Osteoblast (primary cell): ENCODE measurements at regions not wholly inside any gene's neighbourhood (a gene's known extent, or its start where the extent isn't known, plus 50 kb on each side); places are given as distances from the start of the nearest gene placed in this dataset.
A peak's percentile ranks its signal among the peaks of the same experiment; 100 is the strongest.

ENCODE experiments used
- DNase-seq: peaks from one replicate; pipeline ENCODE4 v3.0.0; 2011; ENCODE audit warnings: low spot score, mixed read lengths; ENCODE audit not compliant: insufficient read length; ENCODE audit errors: missing footprints
- H2AFZ ChIP-seq: 2 replicates; pipeline ENCODE4 v1.6.0; 2011; ENCODE audit warnings: mild to moderate bottlenecking, low read length
- H3K27ac ChIP-seq: 2 replicates; pipeline ENCODE4 v1.5.1; 2011; ENCODE audit warnings: mild to moderate bottlenecking, low read depth, low read length, moderate library complexity
- H3K27me3 ChIP-seq: 2 replicates; pipeline ENCODE4 v1.6.0; 2012; ENCODE audit warnings: mild to moderate bottlenecking, control low read depth, inconsistent platforms, low read length, moderate library complexity; ENCODE audit not compliant: insufficient read depth
- H3K36me3 ChIP-seq: 2 replicates; pipeline ENCODE4 v1.5.1; 2011; ENCODE audit warnings: mild to moderate bottlenecking, low read length, control low read depth, moderate library complexity; ENCODE audit not compliant: insufficient read depth
- H3K4me1 ChIP-seq: 2 replicates; pipeline ENCODE4 v1.5.1; 2011; ENCODE audit warnings: mild to moderate bottlenecking, low read length, control low read depth, moderate library complexity; ENCODE audit not compliant: insufficient read depth
- H3K4me2 ChIP-seq: 2 replicates; pipeline ENCODE4 v1.6.0; 2011; ENCODE audit warnings: mild to moderate bottlenecking, low read length; ENCODE audit not compliant: insufficient read depth
- H3K4me3 ChIP-seq: fragments of 200-600 bp; sonication (generic); 3 replicates; pipeline ENCODE4 v1.5.1; 2012; ENCODE audit warnings: mild to moderate bottlenecking, low read length, inconsistent platforms; ENCODE audit not compliant: insufficient read depth
- H3K79me2 ChIP-seq: 2 replicates; pipeline ENCODE4 v1.6.0; 2012; ENCODE audit warnings: mild to moderate bottlenecking, low read length, control low read depth, inconsistent platforms; ENCODE audit not compliant: insufficient read depth
- H3K9me3 ChIP-seq: 2 replicates; pipeline ENCODE4 v1.5.1; 2011; ENCODE audit warnings: low read depth, low read length, control low read depth
- H4K20me1 ChIP-seq: 2 replicates; pipeline ENCODE4 v1.6.0; 2012; ENCODE audit warnings: mild to moderate bottlenecking, low read length, control low read depth; ENCODE audit not compliant: insufficient read depth
- TF ChIP-seq, protein P1 (sequence below): IDR thresholded peaks from 2 replicates; pipeline ENCODE4 v1.5.1; 2011; ENCODE audit warnings: mild to moderate bottlenecking, low read depth, low read length, moderate library complexity; ENCODE audit errors: extremely low read depth

DNA sequence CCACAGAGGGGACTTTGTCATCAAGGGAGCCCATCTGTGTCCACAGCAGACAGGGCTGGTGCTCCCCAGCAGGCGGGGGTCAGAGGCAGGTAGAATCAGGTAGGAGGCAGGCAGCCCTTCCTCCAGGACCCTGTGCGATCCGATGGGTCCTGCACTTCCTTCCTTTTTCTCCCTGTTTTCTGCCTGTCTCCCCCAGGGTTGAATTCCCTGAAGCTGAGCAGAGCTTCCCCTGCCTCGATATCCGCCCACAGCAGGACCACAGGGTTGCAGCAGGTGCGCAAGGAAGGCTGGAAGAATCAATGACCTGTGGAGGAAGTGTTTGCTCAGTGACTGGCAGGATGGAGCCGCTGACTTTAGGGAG, 69.2 kb downstream of the MRPL36 start:
- Histone ChIP-seq H3K27ac (no peak overlapping the region), H3K9me3 (no peaks in the 10 kb centered on the region), H3K27me3 (no peaks in the 10 kb centered on the region), H3K4me1 (no peaks in the 10 kb centered on the region), H3K4me2 (no peak overlapping the region), H4K20me1 (no peaks in the 10 kb centered on the region), H3K4me3 (no peak overlapping the region), H2AFZ (no peak overlapping the region), H3K79me2 (no peaks in the 10 kb centered on the region), H3K36me3 (no peaks in the 10 kb centered on the region)
- TF ChIP-seq, protein P1, sequence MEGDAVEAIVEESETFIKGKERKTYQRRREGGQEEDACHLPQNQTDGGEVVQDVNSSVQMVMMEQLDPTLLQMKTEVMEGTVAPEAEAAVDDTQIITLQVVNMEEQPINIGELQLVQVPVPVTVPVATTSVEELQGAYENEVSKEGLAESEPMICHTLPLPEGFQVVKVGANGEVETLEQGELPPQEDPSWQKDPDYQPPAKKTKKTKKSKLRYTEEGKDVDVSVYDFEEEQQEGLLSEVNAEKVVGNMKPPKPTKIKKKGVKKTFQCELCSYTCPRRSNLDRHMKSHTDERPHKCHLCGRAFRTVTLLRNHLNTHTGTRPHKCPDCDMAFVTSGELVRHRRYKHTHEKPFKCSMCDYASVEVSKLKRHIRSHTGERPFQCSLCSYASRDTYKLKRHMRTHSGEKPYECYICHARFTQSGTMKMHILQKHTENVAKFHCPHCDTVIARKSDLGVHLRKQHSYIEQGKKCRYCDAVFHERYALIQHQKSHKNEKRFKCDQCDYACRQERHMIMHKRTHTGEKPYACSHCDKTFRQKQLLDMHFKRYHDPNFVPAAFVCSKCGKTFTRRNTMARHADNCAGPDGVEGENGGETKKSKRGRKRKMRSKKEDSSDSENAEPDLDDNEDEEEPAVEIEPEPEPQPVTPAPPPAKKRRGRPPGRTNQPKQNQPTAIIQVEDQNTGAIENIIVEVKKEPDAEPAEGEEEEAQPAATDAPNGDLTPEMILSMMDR = no peak
- DNase-seq = peak; percentile 8

DNA sequence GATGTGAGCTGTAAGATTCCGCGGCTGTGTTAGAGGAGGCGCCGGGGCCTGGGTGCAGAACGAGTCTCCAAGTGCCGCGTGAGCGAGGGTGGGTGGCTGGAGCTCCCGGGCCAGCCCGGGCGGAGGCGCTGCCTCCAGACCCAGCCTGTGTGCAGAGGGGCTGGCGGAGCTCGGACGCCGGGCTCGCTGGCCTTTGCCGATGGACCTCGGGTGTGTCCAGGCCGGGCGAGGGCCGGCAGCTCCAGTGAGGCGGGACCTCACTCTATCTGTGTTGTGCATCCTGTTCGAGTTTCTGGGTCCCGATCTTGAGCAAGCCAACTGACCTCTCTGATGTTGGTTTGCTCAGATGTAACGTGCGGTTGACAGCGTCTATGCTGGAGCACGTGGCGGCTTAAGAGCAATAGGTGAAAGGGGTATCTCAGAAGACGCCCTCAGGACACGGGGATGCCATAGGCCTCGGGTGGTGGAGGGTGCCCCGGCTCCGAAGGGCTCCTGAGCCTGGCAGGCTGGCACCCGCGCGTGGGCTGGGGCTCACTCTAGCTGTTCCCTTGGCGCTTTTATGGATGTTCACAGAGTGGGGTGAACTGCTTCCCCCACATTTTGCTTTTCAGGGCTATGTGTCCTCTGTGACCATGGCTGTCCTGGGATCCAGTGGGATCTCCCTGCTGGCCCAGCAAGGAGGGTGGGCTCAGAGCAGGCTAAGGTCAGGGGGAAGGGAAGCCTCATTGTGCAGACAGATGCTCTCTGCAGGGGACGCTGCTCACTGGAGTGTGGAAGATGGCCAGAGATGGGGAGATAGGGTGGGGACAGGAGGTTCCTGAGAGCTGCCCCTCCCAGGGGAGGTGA, 69.8 kb downstream of the MRPL36 start:
- no peaks in the 10 kb centered on the region for H4K20me1 ChIP-seq
- H3K79me2 ChIP-seq = no peaks in the 10 kb centered on the region
- TF ChIP-seq, protein P1 = no peak
- DNase-seq = peak; percentile 43
- H3K4me1 ChIP-seq = no peaks in the 10 kb centered on the region
- H3K27ac ChIP-seq = no peak overlapping the region
- no peaks in the 10 kb centered on the region for H3K36me3 ChIP-seq
- no peak overlapping the region for H2AFZ ChIP-seq
- H3K27me3 ChIP-seq = no peaks in the 10 kb centered on the region
- no peak overlapping the region for H3K4me3 ChIP-seq
- no peak overlapping the region for H3K4me2 ChIP-seq
- H3K9me3 ChIP-seq = no peaks in the 10 kb centered on the region

DNA sequence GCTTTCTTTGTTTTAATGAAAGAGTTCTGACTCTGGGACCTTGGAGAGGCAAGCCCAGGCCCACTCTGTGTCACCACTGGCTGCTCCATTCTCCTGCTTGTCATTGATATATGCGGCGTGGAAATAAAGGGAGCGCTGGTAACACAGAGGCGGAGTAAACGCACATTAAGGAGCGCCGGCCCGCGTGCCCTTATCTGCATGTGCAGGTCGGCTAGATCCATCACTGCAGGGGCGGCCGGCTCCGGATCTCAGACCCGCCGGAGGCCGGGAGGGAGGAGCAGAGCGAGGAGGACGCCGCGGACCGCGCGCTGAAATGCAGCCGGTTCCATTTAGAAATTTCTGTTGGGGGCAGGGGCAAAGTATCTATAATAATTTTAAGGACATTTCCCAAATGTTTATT, 70.8 kb downstream of the MRPL36 start:
- Histone ChIP-seq H2AFZ (no peak overlapping the region), H3K9me3 (no peaks in the 10 kb centered on the region), H3K4me1 (no peaks in the 10 kb centered on the region), H3K27ac (no peak overlapping the region), H4K20me1 (no peaks in the 10 kb centered on the region), H3K4me3 (no peak overlapping the region), H3K36me3 (no peaks in the 10 kb centered on the region), H3K27me3 (no peaks in the 10 kb centered on the region), H3K79me2 (no peaks in the 10 kb centered on the region), H3K4me2 (no peak overlapping the region)
- TF ChIP-seq, protein P1 = no peak
- DNase-seq = peak; percentile 26

DNA sequence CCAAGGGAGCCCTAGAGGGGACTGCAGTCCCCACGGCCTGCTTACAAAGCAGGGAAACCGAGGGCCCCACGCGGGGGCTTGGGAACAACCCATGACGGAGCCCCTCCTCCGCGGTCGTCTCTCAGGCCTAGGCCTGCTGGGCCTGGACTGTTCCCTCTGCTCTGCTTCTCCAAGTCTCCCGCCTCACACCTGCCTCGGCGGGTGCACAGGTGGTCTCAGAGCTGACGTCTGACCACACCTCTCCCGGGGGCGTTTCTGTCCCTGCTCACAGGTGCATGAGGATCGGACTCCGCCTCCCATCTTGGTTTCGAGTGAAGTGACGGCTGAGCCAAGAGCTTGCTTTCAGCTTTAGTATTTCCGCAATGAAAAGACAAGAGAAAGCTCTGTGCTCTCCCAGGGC, 72.1 kb downstream of the MRPL36 start:
- Histone ChIP-seq H3K4me2 (no peak overlapping the region), H3K4me1 (no peaks in the 10 kb centered on the region), H3K36me3 (no peaks in the 10 kb centered on the region), H4K20me1 (no peaks in the 10 kb centered on the region), H3K9me3 (no peaks in the 10 kb centered on the region), H3K27me3 (no peaks in the 10 kb centered on the region), H3K79me2 (no peaks in the 10 kb centered on the region), H3K4me3 (no peak overlapping the region), H2AFZ (no peak overlapping the region), H3K27ac (no peak overlapping the region)
- TF ChIP-seq, protein P1 = no peak
- DNase-seq = peak; percentile 45
